NCI-H1048 (cell line): ENCODE measurements at regions not wholly inside any gene's neighbourhood (a gene's known extent, or its start where the extent isn't known, plus 50 kb on each side); places are given as distances from the start of the nearest gene placed in this dataset.

Experiments
- DNase-seq: peaks from one replicate; lab custom pipeline; 2025; lab: John Stamatoyannopoulos, UW

- DNase-seq, result no peak
Observed at GRCh38 chr11:23674866-23675265, 814.6 kb upstream of the CCDC179 start.

GRCh38 chr11:23679041-23679440, 817.8 kb upstream of the LUZP2 start:
- no peak for DNase-seq

GRCh38 chr11:23679981-23680380, 816.9 kb upstream of the LUZP2 start:
- DNase-seq, result no peak

GRCh38 chr11:23680488-23681230, 816.2 kb upstream of the LUZP2 start:
- DNase-seq, result no peak

- DNase-seq, result no peak
Observed at GRCh38 chr11:23684701-23685100, 812.2 kb upstream of the LUZP2 start.

- DNase-seq, result no peak
Observed at GRCh38 chr11:23687991-23688390, 808.9 kb upstream of the LUZP2 start.

GRCh38 chr11:23688411-23688810, 808.4 kb upstream of the LUZP2 start:
- no peak for DNase-seq

- no peak for DNase-seq
Observed at GRCh38 chr11:23688835-23689234, 808.0 kb upstream of the LUZP2 start.

- no peak for DNase-seq
Observed at GRCh38 chr11:23696688-23697415, 800.0 kb upstream of the LUZP2 start.

GRCh38 chr11:23704183-23704582, 792.7 kb upstream of the LUZP2 start:
- DNase-seq, result no peak

GRCh38 chr11:23711981-23712380, 784.9 kb upstream of the LUZP2 start:
- DNase-seq, result no peak

- no peak for DNase-seq
Observed at GRCh38 chr11:23719016-23719415, 777.8 kb upstream of the LUZP2 start.

- no peak for DNase-seq
Observed at GRCh38 chr11:23723861-23724260, 773.0 kb upstream of the LUZP2 start.

- no peak for DNase-seq
Observed at GRCh38 chr11:23725752-23726151, 771.1 kb upstream of the LUZP2 start.

GRCh38 chr11:23727387-23727786, 769.5 kb upstream of the LUZP2 start:
- DNase-seq, result no peak

GRCh38 chr11:23727794-23728193, 769.1 kb upstream of the LUZP2 start:
- no peak for DNase-seq

- no peak for DNase-seq
Observed at GRCh38 chr11:23729088-23729487, 767.8 kb upstream of the LUZP2 start.

- DNase-seq, result no peak
Observed at GRCh38 chr11:23730307-23730998, 766.4 kb upstream of the LUZP2 start.

- no peak for DNase-seq
Observed at GRCh38 chr11:23732026-23732425, 764.8 kb upstream of the LUZP2 start.

- no peak for DNase-seq
Observed at GRCh38 chr11:23746896-23747295, 750.0 kb upstream of the LUZP2 start.

GRCh38 chr11:23749762-23750430, 747.0 kb upstream of the LUZP2 start:
- DNase-seq, result no peak

GRCh38 chr11:23751280-23751679, 745.6 kb upstream of the LUZP2 start:
- DNase-seq, result no peak
